ENCODE measurements at regions not wholly inside any gene's neighbourhood (a gene's known extent, or its start where the extent isn't known, plus 50 kb on each side); places are given as distances from the start of the nearest gene placed in this dataset.

- intact Hi-C loops (cut with micrococcal nuclease; ENCODE audit: unreplicated experiment): no loop called here
Observed at GRCh38 chr17:34143430-34143829, 111.7 kb upstream of the CCL2 start.

More at GRCh38 chr17:34143430-34143829, 111.7 kb upstream of the CCL2 start:
- DNase-seq (ENCODE audit: low read depth, low spot score) (no peak), FAIRE-seq (no peak), ATAC-seq (no peak)
- H4K20me1 ChIP-seq (ENCODE audit: control insufficient read depth, insufficient read depth): no peaks in the 10 kb centered on the region
- H3K36me3 ChIP-seq (ENCODE audit: control insufficient read depth in 2 of 2, insufficient read depth in 2 of 2, low read length in 1 of 2): no peaks in the 10 kb centered on the region
- CTCF ChIA-PET: interaction anchor here (1.3 kb wide), 1 partner anchor 9 kb away, joined by 3 read pairs; no protein-coding TSS in a partner anchor
- no peak overlapping the region for H3K4me2 ChIP-seq (ENCODE audit: control insufficient read depth, insufficient read depth)
- H3K79me2 ChIP-seq (ENCODE audit: control insufficient read depth, insufficient read depth, low read length): no peaks in the 10 kb centered on the region
- RAD21 ChIA-PET (ENCODE audit: unreplicated experiment): no interaction called here
- in situ Hi-C loops (cut with MboI): no loop called here
- TF ChIP-seq RCOR1 (conservative IDR thresholded peaks at IDR 0.05; ENCODE audit: low read depth, low read length) (no peak), RAD21 (IDR thresholded peaks at IDR 0.05; ENCODE audit: insufficient read depth, low read depth, low read length) (no peak), SUZ12 (IDR thresholded peaks at IDR 0.05; ENCODE audit: unreplicated experiment) (no peak), SUPT20H (IDR thresholded peaks at IDR 0.05; ENCODE audit: borderline replicate concordance, control insufficient read depth, low read depth, low read length) (no peak), SMARCA5 (IDR thresholded peaks at IDR 0.05) (no peak), NBN (IDR thresholded peaks at IDR 0.05) (no peak), SIX5 (IDR thresholded peaks at IDR 0.05; ENCODE audit: low read depth, low read length, severe bottlenecking) (no peak), NR2C1 (IDR thresholded peaks at IDR 0.05) (no peak), ETV6 (conservative IDR thresholded peaks at IDR 0.05 in 1 of 2, IDR thresholded peaks at IDR 0.05 in 1 of 2; ENCODE audit: borderline replicate concordance in 1 of 2, low read depth in 1 of 2) (no peak), CHD4 (IDR thresholded peaks at IDR 0.05) (no peak), ZNF592 (IDR thresholded peaks at IDR 0.05) (no peak), ZZZ3 (IDR thresholded peaks at IDR 0.05; ENCODE audit: control insufficient read depth, insufficient read length, low read depth) (no peak), GATAD2B (conservative IDR thresholded peaks at IDR 0.05; ENCODE audit: low read depth) (no peak), SP1 (IDR thresholded peaks at IDR 0.05; ENCODE audit: low read depth, low read length) (no peak), KLF5 (IDR thresholded peaks at IDR 0.05; ENCODE audit: partially characterized antibody) (no peak), IRF5 (IDR thresholded peaks at IDR 0.05; ENCODE audit: borderline replicate concordance) (no peak)
- no TSS peak for BruUV-seq (replicated peaks)
- 25% methylated on average over 1 of the region's 1 CpG for WGBS (ENCODE audit: insufficient coverage, insufficient replicate concordance, low lambda C conversion rate, missing lambda C conversion rate)
- no peaks in the 10 kb centered on the region; a peak in 1 of 4 replicates for H3K27me3 ChIP-seq (replicated peaks in 1 of 2; ENCODE audit: control insufficient read depth in 2 of 2, insufficient read depth in 2 of 2, low read length in 1 of 2)
- no peak overlapping the region for H3K27ac ChIP-seq (ENCODE audit: control insufficient read depth, insufficient read depth)
- POLR2A ChIA-PET: no interaction called here
- H3K9ac ChIP-seq (ENCODE audit: control insufficient read depth, insufficient read depth, low read length): no peak overlapping the region
- SMC1A ChIA-PET (ENCODE audit: uncharacterized antibody, unreplicated experiment): interaction anchor here (0.9 kb wide), 1 partner anchor 364 kb away, joined by 3 read pairs; no protein-coding TSS in a partner anchor
- no peaks in the 10 kb centered on the region for H3K9me3 ChIP-seq (replicated peaks; ENCODE audit: control insufficient read depth, insufficient read depth, low read length)
- H3K4me1 ChIP-seq (ENCODE audit: control insufficient read depth, insufficient read depth, low read length): no peaks in the 10 kb centered on the region
- H3K4me3 ChIP-seq: no peak overlapping the region
- H2AFZ ChIP-seq (ENCODE audit: control insufficient read depth, low read depth, low read length): no peak overlapping the region

All from GM12878 (cell line).